Endothelial cell of umbilical vein (primary cell): ENCODE measurements at regions not wholly inside any gene's neighbourhood (a gene's known extent, or its start where the extent isn't known, plus 50 kb on each side); places are given as distances from the start of the nearest gene placed in this dataset.

ENCODE experiments used
- BruUV-seq: library from RNA; stranded (reverse); fragments of 400-500 nt; replicated peaks from 2 replicates; lab custom pipeline; 2021; lab: Mats Ljungman, UMichigan
- CTCF ChIA-PET: fragments of 300-600, 350-600 bp; sonication (Branson Sonifier 250); formaldehyde crosslinking; loops from one replicate; lab custom pipeline; 2021; ENCODE audit warnings: antibody characterized with exemption, inconsistent platforms; lab: Charles Lee
- POLR2A ChIA-PET: fragments of 300-600, 350-600 bp; sonication (Branson Sonifier 250); formaldehyde crosslinking; loops from one replicate; lab custom pipeline; 2021; ENCODE audit warnings: antibody characterized with exemption, inconsistent platforms; lab: Charles Lee
- DNase-seq: peaks from one replicate; pipeline ENCODE4 v3.0.0-alpha.2; 2011; ENCODE audit warnings: low read depth, low spot score
- FAIRE-seq: peaks from 2 replicates; lab custom pipeline; 2011; peaks lifted over from hg19 to GRCh38; lab: Jason Lieb, UNC
- H2AFZ ChIP-seq: 2 replicates; pipeline ENCODE4 v1.6.0; 2012; ENCODE audit warnings: low read depth, low read length, control low read depth, inconsistent platforms
- H3K27ac ChIP-seq: 2 replicates; pipeline ENCODE4 v1.5.1; 2011; ENCODE audit warnings: low read depth, mild to moderate bottlenecking, control low read depth, low read length, moderate library complexity; ENCODE audit not compliant: insufficient read depth
- H3K27me3 ChIP-seq, 2 experiments: 2 replicates each; pipeline versions ENCODE4 v1.6.0 to v1.6.1; 2011; ENCODE audit warnings: low read length in 2 of 2, mixed read lengths in 1 of 2; ENCODE audit not compliant: control insufficient read depth in 2 of 2, insufficient read depth in 2 of 2
- H3K36me3 ChIP-seq, 2 experiments: 2 replicates in 1 of 2; 3 replicates in 1 of 2; pipeline ENCODE4 v1.5.1; 2011; ENCODE audit warnings: low read length in 2 of 2, mild to moderate bottlenecking in 1 of 2, moderate library complexity in 1 of 2; ENCODE audit not compliant: control insufficient read depth in 2 of 2, insufficient read depth in 2 of 2; ENCODE audit errors: extremely low read depth in 1 of 2
- H3K4me1 ChIP-seq: 3 replicates; pipeline ENCODE4 v1.5.1; 2011; ENCODE audit warnings: mild to moderate bottlenecking, low read length; ENCODE audit not compliant: control insufficient read depth, insufficient read depth; ENCODE audit errors: extremely low read depth
- H3K4me2 ChIP-seq: 2 replicates; pipeline ENCODE4 v1.6.1; 2011; ENCODE audit warnings: low read length, control low read depth, mixed read lengths; ENCODE audit not compliant: insufficient read depth
- H3K4me3 ChIP-seq, 3 experiments: fragments of 200-600 bp in 1 of 3; sonication (generic), shearing (Covaris generic) in 1 of 3; replicated peaks in 1 of 3; 2 replicates each; pipeline ENCODE4 v1.5.1; 2011 to 2016; ENCODE audit warnings: control low read depth in 3 of 3, low read length in 3 of 3, mild to moderate bottlenecking in 2 of 3, inconsistent platforms in 1 of 3, low read depth in 1 of 3, moderate library complexity in 1 of 3; ENCODE audit not compliant: insufficient read depth in 1 of 3
- H3K79me2 ChIP-seq: 2 replicates; pipeline ENCODE4 v1.6.0; 2012; ENCODE audit warnings: low read length, inconsistent platforms; ENCODE audit not compliant: control insufficient read depth, insufficient read depth
- H3K9ac ChIP-seq: replicated peaks from 2 replicates; pipeline ENCODE3; 2011; ENCODE audit warnings: low read length, control low read depth; ENCODE audit not compliant: insufficient read depth; ENCODE audit errors: extremely low read depth
- H3K9me1 ChIP-seq: replicated peaks from 3 replicates; pipeline ENCODE4 v1.6.0; 2011; ENCODE audit warnings: mild to moderate bottlenecking, low read length; ENCODE audit not compliant: control insufficient read depth, insufficient read depth; ENCODE audit errors: extremely low read depth
- H3K9me3 ChIP-seq: replicated peaks from 2 replicates; pipeline ENCODE4 v1.5.1; 2012; ENCODE audit warnings: low read length, inconsistent platforms; ENCODE audit not compliant: control insufficient read depth, insufficient read depth
- H4K20me1 ChIP-seq: replicated peaks from 2 replicates; pipeline ENCODE3; 2011; ENCODE audit warnings: mild to moderate bottlenecking, low read length; ENCODE audit not compliant: control insufficient read depth, insufficient read depth; ENCODE audit errors: extremely low read depth
- EZH2 ChIP-seq: IDR thresholded peaks from 2 replicates; pipeline ENCODE4 v1.6.1; 2012; ENCODE audit warnings: borderline replicate concordance, low read depth, mild to moderate bottlenecking, moderate library complexity, low read length, inconsistent platforms; ENCODE audit not compliant: severe bottlenecking
- FOS ChIP-seq: IDR thresholded peaks from 2 replicates; pipeline ENCODE4 v1.6.1; 2011; ENCODE audit warnings: mild to moderate bottlenecking, low read length, moderate library complexity, borderline replicate concordance; ENCODE audit not compliant: insufficient read depth
- GATA2 ChIP-seq: IDR thresholded peaks from 2 replicates; pipeline ENCODE4 v1.7.0; 2011; ENCODE audit warnings: low read depth, mild to moderate bottlenecking, moderate library complexity, mixed read lengths, low read length; ENCODE audit not compliant: insufficient read length, insufficient read depth
- JUN ChIP-seq: IDR thresholded peaks from 2 replicates; pipeline ENCODE4 v1.6.1; 2011; ENCODE audit warnings: borderline replicate concordance, low read depth; ENCODE audit not compliant: insufficient read length, insufficient read depth
- MYC ChIP-seq: IDR thresholded peaks from one replicate; pipeline ENCODE4 v1.6.1; 2011; ENCODE audit warnings: mild to moderate bottlenecking, low read depth, low read length
- POLR2A ChIP-seq: IDR thresholded peaks from 2 replicates; pipeline ENCODE4 v1.6.1; 2012; ENCODE audit warnings: low read depth, mild to moderate bottlenecking, control low read depth, low read length
- POLR2AphosphoS5 ChIP-seq: IDR thresholded peaks from 2 replicates; pipeline ENCODE4 v1.6.1; 2012; ENCODE audit warnings: low read depth, mild to moderate bottlenecking, control low read depth, low read length, moderate library complexity; ENCODE audit not compliant: insufficient read depth
- dilution Hi-C: fragments of 300-500 bp; cut with MboI; formaldehyde crosslinking; loops from one replicate; pipeline ENCODE4 v1.15.0; 2019; ENCODE audit warnings: low sequenced_read_pairs; ENCODE audit not compliant: extremely low pct_ligation_motif_present
- intact Hi-C: fragments of 100-400 bp; cut with micrococcal nuclease; formaldehyde crosslinking; loops from one replicate; pipeline ENCODE4 v1.10.0; 2022
- TF ChIP-seq, protein P1 (sequence below): IDR thresholded peaks from 2 replicates; pipeline ENCODE4 v1.6.1; 2011; ENCODE audit not compliant: insufficient read depth, insufficient read length
- TF ChIP-seq, protein P2 (sequence below), 2 donors: IDR thresholded peaks; 1 replicate in 1 of 2; 2 replicates in 1 of 2; pipeline ENCODE4 v1.5.1; 2011; ENCODE audit warnings: low read length in 2 of 2, mild to moderate bottlenecking in 2 of 2, moderate library complexity in 2 of 2, control low read depth in 1 of 2, inconsistent platforms in 1 of 2, low read depth in 1 of 2; ENCODE audit not compliant: insufficient read depth in 1 of 2; ENCODE audit errors: extremely low read depth in 1 of 2

DNA sequence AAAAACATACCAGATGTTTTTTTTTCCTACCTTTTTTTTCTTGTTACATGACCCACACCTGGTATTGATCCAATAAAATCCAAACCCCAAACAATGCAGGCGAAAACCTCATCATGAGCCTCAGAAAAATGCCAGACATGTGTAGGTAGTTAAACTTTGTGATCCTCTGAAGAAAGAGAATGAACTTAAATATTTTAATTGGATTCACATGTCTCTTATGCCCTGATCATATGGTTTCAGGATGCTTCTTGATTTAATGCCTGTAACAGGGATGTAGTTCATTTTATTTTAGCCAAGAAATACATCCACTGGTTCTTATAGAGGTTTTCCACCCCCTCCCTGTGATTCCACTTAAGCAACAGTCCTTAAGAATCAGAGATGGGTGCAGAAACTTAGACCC, 451.6 kb downstream of the TYW1 start:
- BruUV-seq = no TSS peak
- TF ChIP-seq JUN (no peak), GATA2 (no peak), EZH2 (no peak), MYC (no peak), FOS (no peak), POLR2AphosphoS5 (no peak), POLR2A (no peak)
- TF ChIP-seq, protein P1, sequence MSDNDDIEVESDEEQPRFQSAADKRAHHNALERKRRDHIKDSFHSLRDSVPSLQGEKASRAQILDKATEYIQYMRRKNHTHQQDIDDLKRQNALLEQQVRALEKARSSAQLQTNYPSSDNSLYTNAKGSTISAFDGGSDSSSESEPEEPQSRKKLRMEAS = no peak
- TF ChIP-seq, protein P2, sequence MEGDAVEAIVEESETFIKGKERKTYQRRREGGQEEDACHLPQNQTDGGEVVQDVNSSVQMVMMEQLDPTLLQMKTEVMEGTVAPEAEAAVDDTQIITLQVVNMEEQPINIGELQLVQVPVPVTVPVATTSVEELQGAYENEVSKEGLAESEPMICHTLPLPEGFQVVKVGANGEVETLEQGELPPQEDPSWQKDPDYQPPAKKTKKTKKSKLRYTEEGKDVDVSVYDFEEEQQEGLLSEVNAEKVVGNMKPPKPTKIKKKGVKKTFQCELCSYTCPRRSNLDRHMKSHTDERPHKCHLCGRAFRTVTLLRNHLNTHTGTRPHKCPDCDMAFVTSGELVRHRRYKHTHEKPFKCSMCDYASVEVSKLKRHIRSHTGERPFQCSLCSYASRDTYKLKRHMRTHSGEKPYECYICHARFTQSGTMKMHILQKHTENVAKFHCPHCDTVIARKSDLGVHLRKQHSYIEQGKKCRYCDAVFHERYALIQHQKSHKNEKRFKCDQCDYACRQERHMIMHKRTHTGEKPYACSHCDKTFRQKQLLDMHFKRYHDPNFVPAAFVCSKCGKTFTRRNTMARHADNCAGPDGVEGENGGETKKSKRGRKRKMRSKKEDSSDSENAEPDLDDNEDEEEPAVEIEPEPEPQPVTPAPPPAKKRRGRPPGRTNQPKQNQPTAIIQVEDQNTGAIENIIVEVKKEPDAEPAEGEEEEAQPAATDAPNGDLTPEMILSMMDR (IDR thresholded peaks at IDR 0.05; ENCODE audit: extremely low read depth in 1 of 2, insufficient read depth in 1 of 2, low read depth in 1 of 2, low read length in 2 of 2) = no peak
- Histone ChIP-seq H3K36me3 (no peaks in the 10 kb centered on the region), H3K27ac (no peak overlapping the region), H2AFZ (no peak overlapping the region), H3K9me3 (no peaks in the 10 kb centered on the region), H3K27me3 (no peaks in the 10 kb centered on the region), H3K9ac (no peak overlapping the region), H3K79me2 (no peaks in the 10 kb centered on the region), H3K9me1 (no peaks in the 10 kb centered on the region), H3K4me2 (no peak overlapping the region), H4K20me1 (no peaks in the 10 kb centered on the region), H3K4me1 (no peaks in the 10 kb centered on the region), H3K4me3 (no peak overlapping the region)
- CTCF ChIA-PET = no interaction called here
- FAIRE-seq = no peak
- POLR2A ChIA-PET = no interaction called here
- dilution Hi-C loops (no loop called here), intact Hi-C loops (no loop called here)
- no peak for DNase-seq
